HepG2 (cell line): ENCODE measurements at regions not wholly inside any gene's neighbourhood (a gene's known extent, or its start where the extent isn't known, plus 50 kb on each side); places are given as distances from the start of the nearest gene placed in this dataset.

Source experiments
- ATAC-seq: fragments of 200-7000 bp; cut with Tn5 transposase; 3 replicates; pipeline ENCODE4 v1.9.1; 2020; ENCODE audit warnings: mild to moderate bottlenecking, moderate library complexity
- BruUV-seq: library from RNA; stranded (reverse); fragments of 400-500 nt; replicated peaks from 2 replicates; lab custom pipeline; 2021; lab: Mats Ljungman, UMichigan
- CTCF ChIA-PET: fragments of 300-600 bp; formaldehyde crosslinking; extraction: SDS; loops from one replicate; lab custom pipeline; 2021; ENCODE audit warnings: low total read pairs, inconsistent platforms, low intra/inter-chr PET ratio; lab: Yijun Ruan, JAX
- POLR2A ChIA-PET: fragments of 350-600 bp; sonication (Branson Sonifier 250); formaldehyde crosslinking; loops from one replicate; lab custom pipeline; 2020; ENCODE audit warnings: antibody characterized with exemption, inconsistent platforms; lab: Yijun Ruan, JAX
- DNase-seq: peaks from one replicate; pipeline ENCODE4 v3.0.0-alpha.2; 2015; ENCODE audit warnings: low spot score
- FAIRE-seq: peaks from 3 replicates; lab custom pipeline; 2011; peaks lifted over from hg19 to GRCh38; lab: Jason Lieb, UNC
- H2AFZ ChIP-seq: one replicate; pipeline ENCODE4 v1.6.1; 2011; ENCODE audit warnings: low read length, inconsistent platforms
- H3K27ac ChIP-seq: fragments of 300-600 bp; 3 replicates; pipeline ENCODE4 v1.8.0; 2011; ENCODE audit warnings: mixed run types, mild to moderate bottlenecking, mixed read lengths, low read length, inconsistent platforms; ENCODE audit not compliant: insufficient read depth; ENCODE audit errors: extremely low read length
- H3K27me3 ChIP-seq, 2 experiments: fragments of 200-600 bp in 1 of 2; 2 replicates in 1 of 2; 3 replicates in 1 of 2; pipeline versions ENCODE4 v1.6.0 to v1.8.0; 2011; ENCODE audit warnings: low read length in 2 of 2, mild to moderate bottlenecking in 2 of 2, moderate library complexity in 2 of 2, inconsistent platforms in 1 of 2; ENCODE audit not compliant: insufficient read depth in 2 of 2, control insufficient read depth in 1 of 2
- H3K36me3 ChIP-seq, 2 experiments: fragments of 200-600 bp in 1 of 2; replicated peaks in 1 of 2; 2 replicates in 1 of 2; 3 replicates in 1 of 2; pipeline versions ENCODE4 v1.5.1 to v1.8.0; 2011; ENCODE audit warnings: low read length in 2 of 2, inconsistent platforms in 1 of 2; ENCODE audit not compliant: insufficient read depth in 2 of 2, control insufficient read depth in 1 of 2
- H3K4me1 ChIP-seq: 2 replicates; pipeline ENCODE4 v1.5.1; 2012; ENCODE audit warnings: low read length, inconsistent platforms; ENCODE audit not compliant: insufficient read depth
- H3K4me2 ChIP-seq: 2 replicates; pipeline ENCODE4 v1.6.0; 2011; ENCODE audit warnings: low read depth, low read length, inconsistent platforms
- H3K4me3 ChIP-seq, 3 experiments: fragments of 200-600 bp in 1 of 3; sonication (generic), shearing (Covaris generic) in 1 of 3; replicated peaks in 1 of 3; 2 replicates each; pipeline ENCODE4 v1.5.1; 2011 to 2016; ENCODE audit warnings: low read length in 3 of 3, inconsistent platforms in 2 of 3, low read depth in 2 of 3, mild to moderate bottlenecking in 2 of 3, control low read depth in 1 of 3, mixed read lengths in 1 of 3; ENCODE audit not compliant: insufficient read depth in 1 of 3
- H3K79me2 ChIP-seq: one replicate; pipeline ENCODE4 v1.6.1; 2011; ENCODE audit warnings: low read length, inconsistent platforms; ENCODE audit not compliant: insufficient read depth
- H3K9ac ChIP-seq: 2 replicates; pipeline ENCODE4 v1.6.0; 2011; ENCODE audit warnings: mild to moderate bottlenecking, low read depth, low read length, inconsistent platforms; ENCODE audit not compliant: insufficient read depth
- H3K9me3 ChIP-seq: 2 replicates; pipeline ENCODE4 v1.5.1; 2012; ENCODE audit warnings: mild to moderate bottlenecking, low read length
- H4K20me1 ChIP-seq: 2 replicates; pipeline ENCODE4 v1.6.0; 2011; ENCODE audit warnings: inconsistent platforms, mild to moderate bottlenecking, low read length, moderate library complexity; ENCODE audit not compliant: insufficient read depth
- ARNTL ChIP-seq: sonication (generic); formaldehyde crosslinking; IDR thresholded peaks from 2 replicates; pipeline ENCODE4 v1.4.0; 2020; ENCODE audit warnings: mild to moderate bottlenecking, missing genetic modification reagents
- CBFB ChIP-seq: sonication (generic); formaldehyde crosslinking; IDR thresholded peaks from 2 replicates; pipeline ENCODE4 v1.4.0; 2020; ENCODE audit warnings: missing genetic modification reagents
- CC2D1A ChIP-seq: sonication (generic); formaldehyde crosslinking; IDR thresholded peaks from 2 replicates; pipeline ENCODE4 v1.8.1; 2023; ENCODE audit warnings: mild to moderate bottlenecking, missing genetic modification reagents
- DMTF1 ChIP-seq: sonication (generic); formaldehyde crosslinking; IDR thresholded peaks from 2 replicates; pipeline ENCODE4 v1.4.0; 2020; ENCODE audit warnings: mild to moderate bottlenecking, missing genetic modification reagents
- ETV6 ChIP-seq: sonication (generic); formaldehyde crosslinking; conservative IDR thresholded peaks from 2 replicates; pipeline ENCODE4 v1.4.0; 2020; ENCODE audit warnings: missing genetic modification reagents
- GTF3A ChIP-seq: sonication (generic); formaldehyde crosslinking; conservative IDR thresholded peaks from 2 replicates; pipeline ENCODE4 v1.4.0; 2020; ENCODE audit warnings: mild to moderate bottlenecking, missing genetic modification reagents
- HNRNPH1 ChIP-seq: fragments of 200-400 bp; formaldehyde crosslinking; optimal IDR thresholded peaks from 2 replicates; pipeline ENCODE3; 2017; ENCODE audit warnings: mild to moderate bottlenecking, low read depth, low read length
- MXD1 ChIP-seq: sonication (generic); formaldehyde crosslinking; IDR thresholded peaks from 2 replicates; pipeline ENCODE4 v1.4.0; 2020; ENCODE audit warnings: mild to moderate bottlenecking, missing genetic modification reagents
- NFKB2 ChIP-seq: sonication (generic); formaldehyde crosslinking; IDR thresholded peaks from 2 replicates; pipeline ENCODE4 v1.4.0; 2020; ENCODE audit warnings: missing genetic modification reagents, borderline replicate concordance
- SRSF9 ChIP-seq: fragments of 200-400 bp; formaldehyde crosslinking; IDR thresholded peaks from 2 replicates; pipeline ENCODE4 v1.6.1; 2018; ENCODE audit warnings: borderline replicate concordance, mild to moderate bottlenecking, low read depth, low read length; ENCODE audit not compliant: insufficient read depth, poor library complexity, severe bottlenecking
- ZNF251 ChIP-seq: sonication (generic); formaldehyde crosslinking; IDR thresholded peaks from 2 replicates; pipeline ENCODE4 v1.9.0; 2021; ENCODE audit warnings: mild to moderate bottlenecking, missing genetic modification reagents
- ZNF484 ChIP-seq: sonication (generic); formaldehyde crosslinking; IDR thresholded peaks from 2 replicates; pipeline ENCODE4 v1.5.1; 2020; ENCODE audit warnings: mild to moderate bottlenecking, low read depth, missing genetic modification reagents, borderline replicate concordance
- ZNF644 ChIP-seq: IDR thresholded peaks from 2 replicates; pipeline ENCODE4 v1.6.1; 2016; ENCODE audit warnings: low read depth
- WGBS: methylation state at CpG from one replicate; pipeline ENCODE4 v1.1.6; 2017; ENCODE audit warnings: low lambda C conversion rate; 5-methylcytosine and 5-hydroxymethylcytosine counted together
- in situ Hi-C: cut with HindIII; loops from 2 replicates; pipeline ENCODE4 v1.10.0; 2017; ENCODE audit warnings: low pct_unique_long_range_greater_than_20kb; ENCODE audit not compliant: extremely low pct_ligation_motif_present
- intact Hi-C: fragments of 100-400 bp; cut with micrococcal nuclease; formaldehyde crosslinking; loops from one replicate; pipeline ENCODE4 v1.10.0; 2022; ENCODE audit not compliant: unreplicated experiment
- TF ChIP-seq, protein P1 (sequence below): sonication (generic); formaldehyde crosslinking; IDR thresholded peaks from 2 replicates; pipeline ENCODE4 v1.4.0; 2020; ENCODE audit warnings: missing genetic modification reagents
- TF ChIP-seq, protein P2 (sequence below): sonication (generic); formaldehyde crosslinking; IDR thresholded peaks from 2 replicates; pipeline ENCODE4 v1.4.0; 2020; ENCODE audit warnings: missing genetic modification reagents

GRCh38 chr2:60385648-60386047, 167.8 kb downstream of the BCL11A start:
- POLR2A ChIA-PET = no interaction called here
- TF ChIP-seq, protein P1, sequence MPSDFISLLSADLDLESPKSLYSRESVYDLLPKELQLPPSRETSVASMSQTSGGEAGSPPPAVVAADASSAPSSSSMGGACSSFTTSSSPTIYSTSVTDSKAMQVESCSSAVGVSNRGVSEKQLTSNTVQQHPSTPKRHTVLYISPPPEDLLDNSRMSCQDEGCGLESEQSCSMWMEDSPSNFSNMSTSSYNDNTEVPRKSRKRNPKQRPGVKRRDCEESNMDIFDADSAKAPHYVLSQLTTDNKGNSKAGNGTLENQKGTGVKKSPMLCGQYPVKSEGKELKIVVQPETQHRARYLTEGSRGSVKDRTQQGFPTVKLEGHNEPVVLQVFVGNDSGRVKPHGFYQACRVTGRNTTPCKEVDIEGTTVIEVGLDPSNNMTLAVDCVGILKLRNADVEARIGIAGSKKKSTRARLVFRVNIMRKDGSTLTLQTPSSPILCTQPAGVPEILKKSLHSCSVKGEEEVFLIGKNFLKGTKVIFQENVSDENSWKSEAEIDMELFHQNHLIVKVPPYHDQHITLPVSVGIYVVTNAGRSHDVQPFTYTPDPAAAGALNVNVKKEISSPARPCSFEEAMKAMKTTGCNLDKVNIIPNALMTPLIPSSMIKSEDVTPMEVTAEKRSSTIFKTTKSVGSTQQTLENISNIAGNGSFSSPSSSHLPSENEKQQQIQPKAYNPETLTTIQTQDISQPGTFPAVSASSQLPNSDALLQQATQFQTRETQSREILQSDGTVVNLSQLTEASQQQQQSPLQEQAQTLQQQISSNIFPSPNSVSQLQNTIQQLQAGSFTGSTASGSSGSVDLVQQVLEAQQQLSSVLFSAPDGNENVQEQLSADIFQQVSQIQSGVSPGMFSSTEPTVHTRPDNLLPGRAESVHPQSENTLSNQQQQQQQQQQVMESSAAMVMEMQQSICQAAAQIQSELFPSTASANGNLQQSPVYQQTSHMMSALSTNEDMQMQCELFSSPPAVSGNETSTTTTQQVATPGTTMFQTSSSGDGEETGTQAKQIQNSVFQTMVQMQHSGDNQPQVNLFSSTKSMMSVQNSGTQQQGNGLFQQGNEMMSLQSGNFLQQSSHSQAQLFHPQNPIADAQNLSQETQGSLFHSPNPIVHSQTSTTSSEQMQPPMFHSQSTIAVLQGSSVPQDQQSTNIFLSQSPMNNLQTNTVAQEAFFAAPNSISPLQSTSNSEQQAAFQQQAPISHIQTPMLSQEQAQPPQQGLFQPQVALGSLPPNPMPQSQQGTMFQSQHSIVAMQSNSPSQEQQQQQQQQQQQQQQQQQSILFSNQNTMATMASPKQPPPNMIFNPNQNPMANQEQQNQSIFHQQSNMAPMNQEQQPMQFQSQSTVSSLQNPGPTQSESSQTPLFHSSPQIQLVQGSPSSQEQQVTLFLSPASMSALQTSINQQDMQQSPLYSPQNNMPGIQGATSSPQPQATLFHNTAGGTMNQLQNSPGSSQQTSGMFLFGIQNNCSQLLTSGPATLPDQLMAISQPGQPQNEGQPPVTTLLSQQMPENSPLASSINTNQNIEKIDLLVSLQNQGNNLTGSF (CRISPR knock-in tag) = no peak
- TF ChIP-seq ZNF644 (CRISPR knock-in tag) = no peak
- TF ChIP-seq CC2D1A (CRISPR knock-in tag) = no peak
- no peak for TF ChIP-seq ZNF251 (CRISPR knock-in tag)
- no peak for TF ChIP-seq ETV6 (CRISPR knock-in tag)
- no peak for TF ChIP-seq MXD1 (CRISPR knock-in tag)
- TF ChIP-seq ARNTL (CRISPR knock-in tag) = no peak
- TF ChIP-seq ZNF484 = no peak
- no peak for TF ChIP-seq CBFB (CRISPR knock-in tag)
- TF ChIP-seq HNRNPH1 = no peak
- TF ChIP-seq GTF3A (CRISPR knock-in tag) = no peak
- TF ChIP-seq DMTF1 (CRISPR knock-in tag) = no peak
- TF ChIP-seq, protein P2, sequence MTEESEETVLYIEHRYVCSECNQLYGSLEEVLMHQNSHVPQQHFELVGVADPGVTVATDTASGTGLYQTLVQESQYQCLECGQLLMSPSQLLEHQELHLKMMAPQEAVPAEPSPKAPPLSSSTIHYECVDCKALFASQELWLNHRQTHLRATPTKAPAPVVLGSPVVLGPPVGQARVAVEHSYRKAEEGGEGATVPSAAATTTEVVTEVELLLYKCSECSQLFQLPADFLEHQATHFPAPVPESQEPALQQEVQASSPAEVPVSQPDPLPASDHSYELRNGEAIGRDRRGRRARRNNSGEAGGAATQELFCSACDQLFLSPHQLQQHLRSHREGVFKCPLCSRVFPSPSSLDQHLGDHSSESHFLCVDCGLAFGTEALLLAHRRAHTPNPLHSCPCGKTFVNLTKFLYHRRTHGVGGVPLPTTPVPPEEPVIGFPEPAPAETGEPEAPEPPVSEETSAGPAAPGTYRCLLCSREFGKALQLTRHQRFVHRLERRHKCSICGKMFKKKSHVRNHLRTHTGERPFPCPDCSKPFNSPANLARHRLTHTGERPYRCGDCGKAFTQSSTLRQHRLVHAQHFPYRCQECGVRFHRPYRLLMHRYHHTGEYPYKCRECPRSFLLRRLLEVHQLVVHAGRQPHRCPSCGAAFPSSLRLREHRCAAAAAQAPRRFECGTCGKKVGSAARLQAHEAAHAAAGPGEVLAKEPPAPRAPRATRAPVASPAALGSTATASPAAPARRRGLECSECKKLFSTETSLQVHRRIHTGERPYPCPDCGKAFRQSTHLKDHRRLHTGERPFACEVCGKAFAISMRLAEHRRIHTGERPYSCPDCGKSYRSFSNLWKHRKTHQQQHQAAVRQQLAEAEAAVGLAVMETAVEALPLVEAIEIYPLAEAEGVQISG = no peak
- TF ChIP-seq SRSF9 = no peak
- no peak for TF ChIP-seq NFKB2 (CRISPR knock-in tag)

More at GRCh38 chr2:60385648-60386047, 167.8 kb downstream of the BCL11A start:
- H3K9ac ChIP-seq = no peak overlapping the region
- 14% methylated on average over 5 of the region's 5 CpGs for WGBS
- no peak overlapping the region for H3K27ac ChIP-seq
- no peaks in the 10 kb centered on the region for H3K4me1 ChIP-seq
- CTCF ChIA-PET = no interaction called here
- no peak overlapping the region for H2AFZ ChIP-seq
- ATAC-seq (no peak), FAIRE-seq (no peak), DNase-seq (no peak)
- no peaks in the 10 kb centered on the region for H3K36me3 ChIP-seq
- H3K9me3 ChIP-seq = no peaks in the 10 kb centered on the region
- H3K79me2 ChIP-seq = no peaks in the 10 kb centered on the region
- BruUV-seq = no TSS peak
- H4K20me1 ChIP-seq = no peaks in the 10 kb centered on the region
- no peaks in the 10 kb centered on the region; a peak in 1 of 5 replicates for H3K27me3 ChIP-seq
- intact Hi-C loops (no loop called here), in situ Hi-C loops (no loop called here)
- H3K4me3 ChIP-seq = no peak overlapping the region
- no peak overlapping the region for H3K4me2 ChIP-seq
